GM18519 (cell line): ENCODE measurements at regions not wholly inside any gene's neighbourhood (a gene's known extent, or its start where the extent isn't known, plus 50 kb on each side); places are given as distances from the start of the nearest gene placed in this dataset.
"Not testable (repeated sequence)": the region's sequence is repeated elsewhere in the genome, so short reads cannot be mapped to it uniquely, and the experiment has no call there.

Source experiments
- ATAC-seq: cut with Tn5 transposase; IDR thresholded peaks from one replicate; pipeline ENCODE4 v1.9.1; 2021; ENCODE audit warnings: mild to moderate bottlenecking, moderate library complexity; ENCODE audit not compliant: unreplicated experiment, low FRiP score

GRCh38 chr7:16267953-16268820, 153.2 kb downstream of the CRPPA start:
- no peak for ATAC-seq

- ATAC-seq, result no peak
These were observed 154.5 kb downstream of the CRPPA start for GRCh38 chr7:16266877-16267276.

GRCh38 chr7:16266470-16266869, 154.9 kb downstream of the CRPPA start:
- ATAC-seq, result not testable (repeated sequence)

- no peak for ATAC-seq
These were observed 155.4 kb downstream of the CRPPA start for GRCh38 chr7:16265863-16266458.

GRCh38 chr7:16264823-16265804, 156.2 kb downstream of the CRPPA start:
- ATAC-seq, result no peak

- ATAC-seq, result no peak
These were observed 157.1 kb downstream of the CRPPA start for GRCh38 chr7:16264036-16264819.

- not testable (repeated sequence) for ATAC-seq
These were observed 158.0 kb downstream of the CRPPA start for GRCh38 chr7:16263377-16263776.

- no peak for ATAC-seq
These were observed 159.7 kb downstream of the CRPPA start for GRCh38 chr7:16261654-16262053.

GRCh38 chr7:16261100-16261499, 160.2 kb downstream of the CRPPA start:
- no peak for ATAC-seq

GRCh38 chr7:16260236-16260728, 161.1 kb downstream of the CRPPA start:
- peak; percentile 60 for ATAC-seq

GRCh38 chr7:16256419-16256818, 164.9 kb downstream of the CRPPA start:
- ATAC-seq, result not testable (repeated sequence)

- not testable (repeated sequence) for ATAC-seq
These were observed 165.4 kb downstream of the CRPPA start for GRCh38 chr7:16255952-16256351.

- not testable (repeated sequence) for ATAC-seq
These were observed 170.7 kb downstream of the CRPPA start for GRCh38 chr7:16250655-16251054.

GRCh38 chr7:16249204-16249603, 172.1 kb downstream of the CRPPA start:
- not testable (repeated sequence) for ATAC-seq

GRCh38 chr7:16248556-16248955, 172.8 kb downstream of the CRPPA start:
- ATAC-seq, result not testable (repeated sequence)

GRCh38 chr7:16244469-16244868, 176.9 kb downstream of the CRPPA start:
- ATAC-seq, result no peak

- ATAC-seq, result no peak
These were observed 178.4 kb downstream of the CRPPA start for GRCh38 chr7:16242920-16243319.

- no peak for ATAC-seq
These were observed 180.3 kb downstream of the CRPPA start for GRCh38 chr7:16241017-16241416.

- no peak for ATAC-seq
These were observed 185.0 kb downstream of the CRPPA start for GRCh38 chr7:16236381-16236780.
